HG03045 (cell line): ENCODE measurements at regions not wholly inside any gene's neighbourhood (a gene's known extent, or its start where the extent isn't known, plus 50 kb on each side); places are given as distances from the start of the nearest gene placed in this dataset.
"Not testable (repeated sequence)": the region's sequence is repeated elsewhere in the genome, so short reads cannot be mapped to it uniquely, and the experiment has no call there.

Experiments used
- ATAC-seq: cut with Tn5 transposase; IDR thresholded peaks from one replicate; pipeline ENCODE4 v1.9.1; 2021; ENCODE audit warnings: mild to moderate bottlenecking, moderate library complexity; ENCODE audit not compliant: unreplicated experiment

GRCh38 chr13:27327633-27328032, 57.0 kb downstream of the RASL11A start:
- no peak for ATAC-seq

- no peak for ATAC-seq
Observed at GRCh38 chr13:27329210-27329609, 58.6 kb downstream of the RASL11A start.

GRCh38 chr13:27334774-27335435, 64.3 kb downstream of the RASL11A start:
- ATAC-seq = no peak

GRCh38 chr13:27336014-27336673, 65.5 kb downstream of the RASL11A start:
- ATAC-seq = no peak

GRCh38 chr13:27338207-27338606, 67.6 kb downstream of the RASL11A start:
- no peak for ATAC-seq

GRCh38 chr13:27338816-27339215, 68.2 kb downstream of the RASL11A start:
- no peak for ATAC-seq

GRCh38 chr13:27339299-27339698, 68.7 kb downstream of the RASL11A start:
- peak; percentile 64 for ATAC-seq

- no peak for ATAC-seq
Observed at GRCh38 chr13:27341616-27342015, 71.0 kb downstream of the RASL11A start.

- no peak for ATAC-seq
Observed at GRCh38 chr13:27347211-27347772, 76.7 kb downstream of the RASL11A start.

GRCh38 chr13:27348461-27348860, 76.0 kb upstream of the GTF3A start:
- ATAC-seq = no peak

GRCh38 chr13:27349458-27349857, 75.0 kb upstream of the GTF3A start:
- ATAC-seq = no peak

- not testable (repeated sequence) for ATAC-seq
Observed at GRCh38 chr13:27350825-27351224, 73.6 kb upstream of the GTF3A start.

GRCh38 chr13:27352698-27353097, 71.7 kb upstream of the GTF3A start:
- ATAC-seq = peak; percentile 16

GRCh38 chr13:27353166-27353583, 71.2 kb upstream of the GTF3A start:
- peak; percentile 97 for ATAC-seq

GRCh38 chr13:27353708-27354107, 70.7 kb upstream of the GTF3A start:
- ATAC-seq = no peak

- ATAC-seq = no peak
Observed at GRCh38 chr13:27354379-27354778, 70.0 kb upstream of the GTF3A start.

GRCh38 chr13:27355894-27356293, 68.5 kb upstream of the GTF3A start:
- no peak for ATAC-seq

- no peak for ATAC-seq
Observed at GRCh38 chr13:27358420-27358819, 66.0 kb upstream of the GTF3A start.

- ATAC-seq = peak; percentile 55
Observed at GRCh38 chr13:27359199-27359821, 65.1 kb upstream of the GTF3A start.

- ATAC-seq = no peak
Observed at GRCh38 chr13:27360562-27360961, 63.9 kb upstream of the GTF3A start.

GRCh38 chr13:27362064-27362751, 62.2 kb upstream of the GTF3A start:
- ATAC-seq = peak; percentile 72
